ENCODE measurements at regions not wholly inside any gene's neighbourhood (a gene's known extent, or its start where the extent isn't known, plus 50 kb on each side); places are given as distances from the start of the nearest gene placed in this dataset.

GRCh38 chr10:113339121-113339520, 213.7 kb upstream of the HABP2 start:
- TF ChIP-seq NFRKB (IDR thresholded peaks at IDR 0.05), result no peak
- no peak for TF ChIP-seq FOXA1 (IDR thresholded peaks at IDR 0.05)
- no peak for TF ChIP-seq SP1 (IDR thresholded peaks at IDR 0.05)
- no peak for TF ChIP-seq ZNF384 (IDR thresholded peaks at IDR 0.05)
- no peak for TF ChIP-seq HDGF (IDR thresholded peaks at IDR 0.05; ENCODE audit: borderline replicate concordance)
- no peak for TF ChIP-seq FOXK2 (IDR thresholded peaks at IDR 0.05)
- TF ChIP-seq BHLHE40 (IDR thresholded peaks at IDR 0.05; ENCODE audit: borderline replicate concordance), result no peak
- no peak for TF ChIP-seq FOXM1 (IDR thresholded peaks at IDR 0.05; ENCODE audit: borderline replicate concordance)
- TF ChIP-seq TARDBP (IDR thresholded peaks at IDR 0.05), result no peak
- TF ChIP-seq ELF4 (IDR thresholded peaks at IDR 0.05), result no peak

Data from HEK293T (cell line).